ENCODE measurements at regions not wholly inside any gene's neighbourhood (a gene's known extent, or its start where the extent isn't known, plus 50 kb on each side); places are given as distances from the start of the nearest gene placed in this dataset.

- Mint-ChIP-seq H3K27ac (peak overlapping the region; percentile 77), H3K36me3 (no peaks in the 10 kb centered on the region), H3K4me1 (peaks cover 18% of the 10 kb centered on the region), H3K9me3 (no peaks in the 10 kb centered on the region), H3K27me3 (ENCODE audit: low read depth) (no peaks in the 10 kb centered on the region), H3K4me3 (no peak overlapping the region)
- peak in 1 of 2 experiments; percentile 56 for DNase-seq (ENCODE audit: low spot score in 2 of 2, unreplicated experiment in 2 of 2)
- peak; percentile 39 for TF ChIP-seq CTCF (IDR thresholded peaks at IDR 0.05; ENCODE audit: unreplicated experiment)
Measured at GRCh38 chr4:153083447-153083947, 120.7 kb upstream of the TRIM2 start.

- no peaks in the 10 kb centered on the region for H3K27me3 Mint-ChIP-seq (ENCODE audit: low read depth)
- H3K36me3 Mint-ChIP-seq = no peaks in the 10 kb centered on the region
- DNase-seq (ENCODE audit: low spot score in 2 of 2, unreplicated experiment in 2 of 2) = no peak
- H3K27ac Mint-ChIP-seq = no peak overlapping the region
- H3K4me3 Mint-ChIP-seq = no peak overlapping the region
- H3K4me1 Mint-ChIP-seq = peaks cover 18% of the 10 kb centered on the region
- H3K9me3 Mint-ChIP-seq = no peaks in the 10 kb centered on the region
- TF ChIP-seq CTCF (IDR thresholded peaks at IDR 0.05; ENCODE audit: unreplicated experiment) = no peak
Measured at GRCh38 chr4:153084224-153084979, 119.8 kb upstream of the TRIM2 start.

- peak; percentile 69 to 91 for DNase-seq (ENCODE audit: low spot score in 2 of 2, unreplicated experiment in 2 of 2)
- Mint-ChIP-seq H3K4me3 (no peak overlapping the region), H3K4me1 (peaks cover 18% of the 10 kb centered on the region), H3K27ac (no peak overlapping the region), H3K9me3 (no peaks in the 10 kb centered on the region), H3K27me3 (ENCODE audit: low read depth) (no peaks in the 10 kb centered on the region), H3K36me3 (no peaks in the 10 kb centered on the region)
- TF ChIP-seq CTCF (IDR thresholded peaks at IDR 0.05; ENCODE audit: unreplicated experiment) = peak; percentile 99
Measured at GRCh38 chr4:153084980-153085630, 119.1 kb upstream of the TRIM2 start.

- Mint-ChIP-seq H3K27ac (no peak overlapping the region), H3K4me1 (peaks cover 16% of the 10 kb centered on the region), H3K36me3 (no peaks in the 10 kb centered on the region), H3K4me3 (no peak overlapping the region), H3K27me3 (ENCODE audit: low read depth) (peaks cover 6% of the 10 kb centered on the region), H3K9me3 (no peaks in the 10 kb centered on the region)
- TF ChIP-seq CTCF (IDR thresholded peaks at IDR 0.05; ENCODE audit: unreplicated experiment) = no peak
- DNase-seq (ENCODE audit: low spot score in 2 of 2, unreplicated experiment in 2 of 2) = no peak
Measured at GRCh38 chr4:153087671-153088194, 116.5 kb upstream of the TRIM2 start.

- Mint-ChIP-seq H3K9me3 (no peaks in the 10 kb centered on the region), H3K27ac (no peak overlapping the region), H3K27me3 (ENCODE audit: low read depth) (peaks cover 10% of the 10 kb centered on the region), H3K4me1 (peaks cover 5% of the 10 kb centered on the region), H3K36me3 (no peaks in the 10 kb centered on the region), H3K4me3 (no peak overlapping the region)
- TF ChIP-seq CTCF (IDR thresholded peaks at IDR 0.05; ENCODE audit: unreplicated experiment) = no peak
- no peak for DNase-seq (ENCODE audit: low spot score in 2 of 2, unreplicated experiment in 2 of 2)
Measured at GRCh38 chr4:153089742-153090141, 114.5 kb upstream of the TRIM2 start.
